Dermis microvascular lymphatic vessel endothelial cell (primary cell): ENCODE measurements at regions not wholly inside any gene's neighbourhood (a gene's known extent, or its start where the extent isn't known, plus 50 kb on each side); places are given as distances from the start of the nearest gene placed in this dataset.
A peak's percentile ranks its signal among the peaks of the same experiment; 100 is the strongest.

ENCODE experiments used
- DNase-seq, 2 donors: peaks; one replicate each; pipeline versions ENCODE4 v3.0.0 to v3.0.0-alpha.2; 2010; ENCODE audit warnings: low read depth in 2 of 2

DNA sequence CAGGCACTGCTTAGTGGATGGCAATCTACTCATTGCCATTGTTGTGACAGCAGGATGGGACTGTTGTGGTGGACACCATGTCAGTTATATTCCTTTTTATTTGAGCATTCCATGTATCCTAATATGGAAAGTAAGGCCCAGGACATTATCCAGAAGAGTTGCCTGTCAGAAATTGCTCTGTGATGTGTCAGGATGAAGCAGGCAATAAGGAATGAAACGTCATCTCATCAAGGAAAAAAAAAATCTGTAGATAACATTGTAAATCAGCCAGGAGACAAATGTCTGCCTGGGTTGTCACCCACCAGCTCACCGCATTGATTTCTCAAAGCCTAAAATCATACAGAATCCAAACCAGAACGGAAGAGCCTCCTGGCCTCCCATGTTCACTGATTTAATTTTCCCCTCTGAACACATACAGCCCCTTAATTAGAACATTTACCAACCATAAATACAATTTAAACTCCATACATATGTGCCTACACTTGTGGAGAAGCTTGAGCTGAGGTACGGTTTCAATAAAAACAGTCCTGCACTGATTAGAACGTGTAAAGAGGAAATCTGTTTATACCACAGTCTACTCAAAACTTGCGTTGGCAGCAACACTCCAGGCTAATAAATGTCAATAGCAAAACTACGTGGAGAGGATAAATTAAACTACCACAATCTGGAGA is 73.9 kb downstream of the FOXD1 start:
- no peak for DNase-seq

- no peak for DNase-seq
Observed at GRCh38 chr5:73373814-73374510, 74.6 kb downstream of the FOXD1 start.

GRCh38 chr5:73370640-73371583 is 77.7 kb downstream of the FOXD1 start:
- DNase-seq = peak; percentile 65 to 97

GRCh38 chr5:73370095-73370494 is 78.5 kb downstream of the FOXD1 start:
- DNase-seq = no peak

- DNase-seq = no peak
Observed at GRCh38 chr5:73369278-73369677, 79.3 kb downstream of the FOXD1 start.

GRCh38 chr5:73367650-73368049 is 80.9 kb downstream of the FOXD1 start:
- no peak for DNase-seq

DNA sequence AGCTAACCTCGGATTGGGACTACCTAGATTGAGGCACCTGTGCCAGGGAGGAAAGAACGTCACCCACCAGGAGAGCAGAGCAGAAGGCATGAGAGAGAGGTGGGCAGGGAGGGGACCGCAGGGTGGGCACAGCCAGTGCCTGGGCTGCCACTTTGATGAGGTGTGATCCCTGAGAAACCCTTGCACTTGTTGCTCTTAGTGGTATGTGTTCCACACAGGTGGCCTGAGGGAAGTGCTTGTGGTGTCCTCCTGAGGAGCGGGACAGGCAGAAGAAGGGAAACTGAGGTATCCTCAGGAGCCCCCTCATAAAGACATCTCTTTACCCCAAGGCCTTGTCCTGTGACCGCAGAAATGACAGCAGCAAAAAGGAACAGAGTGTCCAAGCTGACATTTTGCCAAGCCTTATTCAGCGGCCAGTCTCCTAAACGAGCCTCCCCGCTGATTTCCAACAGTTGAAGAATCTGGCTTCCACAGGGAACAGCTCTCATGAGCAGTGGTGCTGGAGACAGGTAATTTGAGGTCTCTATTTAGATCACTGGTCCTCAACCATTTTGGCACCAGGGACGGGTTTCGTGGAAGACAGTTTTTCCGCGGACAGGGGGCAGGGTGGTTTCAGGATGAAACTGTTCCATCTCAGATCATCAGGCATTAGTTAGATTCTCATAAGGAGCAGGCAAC is 82.4 kb downstream of the FOXD1 start:
- DNase-seq = no peak

DNA sequence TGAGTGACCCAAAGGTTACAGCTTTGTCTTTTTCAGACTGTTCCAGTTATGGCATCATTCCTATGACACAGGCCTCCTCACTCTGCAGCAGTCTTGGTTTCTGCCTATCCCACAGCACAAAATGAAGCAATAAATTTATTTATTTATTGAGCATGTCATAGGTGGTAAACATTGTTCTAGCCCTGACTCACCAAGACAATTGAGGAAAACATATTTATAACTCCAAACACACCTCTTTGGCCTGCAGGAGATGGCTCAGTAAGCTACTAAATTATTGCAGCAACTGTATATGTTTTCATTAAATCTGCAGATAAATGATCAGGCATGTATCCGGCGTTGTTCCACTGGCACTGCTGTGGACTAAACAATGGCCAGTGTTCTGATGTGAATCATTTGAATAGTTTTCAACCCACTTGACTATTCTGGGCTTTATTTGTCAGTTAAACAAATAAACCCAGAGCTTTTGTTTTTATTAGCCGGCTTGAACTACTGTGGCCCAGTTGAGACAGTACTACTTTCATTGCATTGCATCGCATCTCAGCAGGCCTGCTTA is 83.2 kb downstream of the FOXD1 start:
- DNase-seq = peak; percentile 60 to 85

DNA sequence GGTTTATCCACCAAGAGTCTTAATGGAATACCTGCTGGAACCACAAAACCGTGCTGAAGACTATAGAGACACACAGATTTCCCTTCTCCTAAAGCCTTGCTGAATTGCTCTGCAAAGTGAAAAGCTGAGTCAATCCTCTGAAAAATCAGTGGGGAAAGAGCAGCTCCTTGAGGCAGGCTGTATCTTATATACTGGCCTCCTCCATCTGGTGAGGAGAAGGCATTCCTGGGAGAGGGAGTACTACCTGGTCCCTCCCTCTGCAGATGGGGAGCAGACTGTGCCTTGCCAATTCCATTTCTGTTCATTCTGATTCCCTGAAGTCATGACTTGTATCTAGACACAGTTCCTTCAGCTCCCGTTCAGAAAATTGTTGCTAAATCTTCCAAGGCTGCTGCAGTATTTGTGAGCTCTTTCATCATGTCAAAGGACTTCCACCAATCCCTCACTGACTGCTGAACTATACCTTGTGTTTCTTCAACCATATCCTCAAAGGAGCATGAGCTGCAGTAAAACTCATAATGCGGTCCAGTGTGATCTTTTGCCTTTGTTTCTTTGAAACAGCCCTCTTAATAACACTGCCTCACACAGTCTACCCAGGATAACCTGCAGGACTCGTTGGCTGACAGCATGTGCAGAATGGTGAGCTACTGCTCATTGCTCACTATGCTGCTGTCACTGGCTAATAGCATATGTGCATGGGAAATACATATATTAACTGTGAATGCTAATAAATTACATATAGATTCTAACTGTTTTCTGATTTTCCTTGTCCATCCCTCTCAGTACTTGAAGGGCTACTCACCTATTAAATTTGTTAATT is 84.5 kb downstream of the FOXD1 start:
- no peak for DNase-seq

- no peak for DNase-seq
Observed at GRCh38 chr5:73359395-73359794, 89.2 kb downstream of the FOXD1 start.

DNA sequence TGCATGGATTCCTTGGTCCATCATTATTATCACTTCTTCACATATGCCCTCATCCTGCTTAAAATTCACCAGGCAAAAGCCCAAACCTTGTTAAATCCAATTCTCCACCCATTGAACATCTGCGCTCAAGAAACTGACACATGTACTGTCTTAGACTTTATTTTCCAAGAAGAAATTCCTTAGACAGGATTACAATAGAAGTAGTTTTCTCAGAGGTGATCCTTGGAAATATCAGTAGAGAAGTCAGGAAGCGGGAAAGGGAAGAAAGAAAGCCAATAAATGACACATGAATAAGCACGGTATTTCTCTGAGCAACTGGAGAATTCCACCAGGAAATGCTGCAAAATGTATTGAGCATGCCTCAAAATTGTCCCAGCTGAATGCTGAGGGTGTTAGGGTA is 90.2 kb downstream of the FOXD1 start:
- no peak for DNase-seq

DNA sequence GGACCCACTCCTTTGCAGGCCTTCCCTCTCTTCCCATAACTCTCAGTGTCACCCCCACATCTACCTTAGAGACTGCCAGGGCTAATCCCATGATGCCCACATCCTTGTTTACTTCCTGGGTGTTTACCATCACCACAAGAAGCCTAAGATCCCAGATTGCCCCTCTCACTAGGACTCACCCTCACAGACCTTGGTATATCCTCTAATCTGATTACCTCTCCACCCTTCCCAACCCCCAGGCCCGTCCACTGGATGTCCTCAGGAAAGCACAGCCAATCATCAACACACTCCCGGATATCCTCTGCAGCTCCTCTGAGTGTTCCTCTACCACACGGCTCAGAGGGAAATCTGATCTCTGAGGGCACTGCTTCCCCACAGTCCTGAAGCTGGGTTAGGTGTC is 91.0 kb downstream of the FOXD1 start:
- no peak for DNase-seq

GRCh38 chr5:73355108-73355507 is 93.5 kb downstream of the FOXD1 start:
- DNase-seq = no peak

- no peak for DNase-seq
Observed at GRCh38 chr5:73354406-73354805, 94.2 kb downstream of the FOXD1 start.

DNA sequence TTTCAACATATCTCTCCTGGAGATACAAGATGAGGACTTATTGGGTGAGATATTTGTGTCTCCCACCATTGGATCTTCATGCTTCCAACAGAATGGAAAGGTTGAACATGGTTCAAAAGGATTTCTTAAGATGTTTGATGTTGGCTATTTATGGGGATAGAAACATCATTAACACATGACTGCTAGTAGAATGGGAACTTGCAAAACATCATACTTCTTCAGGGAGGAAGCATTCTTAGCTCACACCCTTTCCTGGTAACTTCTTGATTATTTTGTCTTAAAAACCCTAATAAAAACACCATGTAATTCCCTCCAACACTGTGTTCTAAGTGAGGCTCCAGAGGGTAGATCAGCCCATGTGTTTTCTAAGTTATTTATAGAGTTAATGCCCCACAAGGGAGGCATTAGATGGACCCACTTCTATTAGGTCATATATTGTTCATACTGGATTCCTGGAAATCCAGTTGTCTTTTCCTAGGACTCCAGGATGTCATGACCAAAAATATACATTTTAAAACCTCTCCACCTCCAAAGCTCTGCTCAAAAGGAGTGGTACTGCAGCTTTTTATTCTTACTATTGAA is 95.8 kb downstream of the FOXD1 start:
- DNase-seq = no peak

DNA sequence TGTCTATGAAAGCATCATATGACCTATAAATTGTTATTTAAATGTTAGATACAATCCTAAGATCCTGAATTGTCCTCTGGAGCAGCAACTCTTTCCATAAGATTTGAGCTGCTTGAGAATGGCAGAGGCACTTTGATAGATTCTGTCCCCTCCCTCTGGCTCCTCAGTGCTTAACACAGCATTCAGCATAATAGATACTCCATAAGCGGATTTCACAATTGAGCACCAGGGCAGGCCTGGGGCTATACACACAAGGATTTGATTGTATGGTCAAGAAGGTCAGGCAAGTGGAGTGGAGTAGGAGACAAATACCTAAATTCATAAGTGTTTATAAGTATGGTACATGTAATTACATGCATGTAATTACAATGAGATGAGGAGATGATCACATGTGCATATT is 96.3 kb downstream of the FOXD1 start:
- DNase-seq = no peak

DNA sequence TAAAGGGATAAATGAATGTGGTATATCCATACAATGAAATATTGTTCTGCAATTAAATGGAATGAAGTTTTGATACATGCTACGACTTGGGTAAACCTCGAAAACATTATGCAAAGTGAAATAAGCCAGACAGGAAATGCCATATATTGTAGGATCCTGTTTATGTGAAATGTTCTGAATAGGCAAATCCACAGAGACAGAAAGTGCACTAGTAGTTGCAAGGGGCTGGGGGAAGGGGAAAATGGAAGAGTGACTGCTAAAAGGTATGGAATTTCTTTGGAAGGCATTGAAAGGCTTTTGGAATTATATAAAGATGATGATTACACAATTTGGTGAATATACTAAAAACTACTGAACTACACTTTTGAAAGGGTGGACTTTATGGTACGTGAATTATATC is 97.0 kb downstream of the FOXD1 start:
- no peak for DNase-seq

GRCh38 chr5:73346878-73347408 is 101.6 kb downstream of the FOXD1 start:
- DNase-seq = no peak

- no peak for DNase-seq
Observed at GRCh38 chr5:73344835-73345234, 103.7 kb downstream of the FOXD1 start.

DNA sequence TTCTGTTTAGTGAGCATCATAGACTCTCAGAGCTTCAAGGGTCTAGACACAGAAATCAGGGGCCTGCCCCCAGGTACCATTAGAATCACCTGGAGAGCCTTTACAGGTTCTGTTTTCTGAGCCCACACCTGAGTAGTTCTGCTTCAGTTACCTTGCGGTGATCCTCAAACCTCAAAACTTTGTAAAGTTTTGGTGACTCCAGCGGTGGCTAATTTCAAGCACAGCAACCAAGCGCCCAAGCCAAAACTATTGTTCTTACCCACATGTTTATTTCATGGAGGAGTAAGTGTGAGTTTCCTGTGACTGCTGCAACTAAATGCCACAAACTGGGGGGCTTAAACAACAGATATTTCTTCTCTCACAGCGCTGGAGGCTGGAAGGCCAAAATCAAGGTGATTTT is 108.9 kb downstream of the FOXD1 start:
- no peak for DNase-seq
